ENCODE measurements at regions not wholly inside any gene's neighbourhood (a gene's known extent, or its start where the extent isn't known, plus 50 kb on each side); places are given as distances from the start of the nearest gene placed in this dataset.
"Not testable (repeated sequence)": the region's sequence is repeated elsewhere in the genome, so short reads cannot be mapped to it uniquely, and the experiment has no call there.

DNA sequence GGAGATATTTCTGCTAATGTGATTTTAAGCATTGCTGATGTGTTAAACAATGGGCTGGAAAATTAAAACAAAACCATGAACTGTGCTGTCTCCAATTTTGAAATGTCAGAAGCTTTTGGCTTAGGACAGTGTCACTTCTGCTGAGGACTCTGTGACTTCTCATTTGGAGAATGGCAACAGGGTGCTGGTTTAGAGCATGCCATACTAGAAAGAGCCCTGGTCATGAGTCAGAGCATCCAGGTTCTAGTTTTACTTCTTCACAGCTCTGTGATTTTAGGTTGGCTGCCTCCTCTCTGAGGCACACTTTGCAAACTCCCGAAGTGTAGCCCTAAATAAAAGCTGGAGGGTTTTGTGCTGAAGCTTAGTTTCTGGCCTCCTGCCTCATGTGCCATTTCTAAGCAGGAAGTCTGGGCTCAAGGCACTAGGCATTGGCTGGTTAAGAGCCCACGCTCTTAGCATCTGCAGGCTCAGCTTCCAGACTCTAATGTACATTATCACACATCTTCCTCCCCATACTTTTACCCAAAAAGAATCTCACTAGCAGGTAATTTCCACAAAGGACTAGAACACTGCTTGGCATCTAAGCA is 193.8 kb downstream of the CNTN3 start:
- no peak for DNase-seq (ENCODE audit: low read depth)

DNA sequence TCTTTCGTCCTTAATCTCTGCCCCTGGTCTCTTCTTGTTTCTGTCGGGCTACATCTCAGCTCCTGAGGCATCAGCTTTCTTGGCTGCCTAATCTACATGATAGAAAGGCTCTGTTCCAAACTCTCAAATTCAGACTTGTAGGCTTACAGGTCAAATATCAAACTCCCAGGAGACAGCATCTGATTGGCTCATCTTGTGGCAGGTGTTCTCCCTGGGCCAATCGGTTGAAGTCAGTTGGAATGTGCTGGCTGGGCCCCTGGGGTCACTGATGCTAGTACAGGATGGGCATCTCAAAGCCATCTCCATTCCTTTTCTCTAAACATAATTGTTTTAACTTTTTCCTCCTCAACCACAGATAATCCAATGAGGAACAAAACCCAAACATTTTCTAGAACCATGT is 198.7 kb downstream of the CNTN3 start:
- DNase-seq (ENCODE audit: low read depth) = no peak

DNA sequence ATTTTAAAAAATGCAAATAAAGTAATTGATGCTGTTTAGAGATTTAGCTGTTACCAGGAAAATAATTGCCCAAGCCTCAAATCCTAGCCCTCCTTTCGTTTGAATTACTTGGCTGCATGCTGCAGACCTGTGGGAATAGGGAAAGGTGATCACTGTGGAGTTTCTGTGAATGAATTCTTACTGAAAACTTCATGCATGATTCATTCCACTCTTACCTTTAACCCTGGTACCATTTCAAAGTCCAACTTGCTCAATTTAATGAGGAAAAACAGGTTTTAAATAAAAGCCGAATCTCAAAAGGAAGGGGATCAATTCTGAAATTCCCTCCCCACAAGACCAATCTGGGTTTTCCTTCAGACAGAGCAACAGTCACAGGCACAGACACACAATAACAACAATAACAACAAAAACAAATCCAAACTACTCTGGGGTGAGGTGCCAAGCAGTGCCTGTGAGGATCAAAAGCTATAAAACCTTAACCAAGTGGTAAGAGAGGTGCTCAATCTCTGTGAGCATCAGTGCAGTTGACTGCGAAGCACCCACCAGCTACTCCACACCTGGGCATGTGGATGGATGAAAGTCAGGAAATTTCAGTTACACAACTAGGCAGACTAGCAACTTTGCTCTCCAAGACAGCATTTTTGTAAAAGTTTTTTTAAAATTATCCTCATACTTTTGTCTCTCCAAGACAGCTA is 200.8 kb downstream of the CNTN3 start:
- DNase-seq (ENCODE audit: low read depth) = no peak

DNA sequence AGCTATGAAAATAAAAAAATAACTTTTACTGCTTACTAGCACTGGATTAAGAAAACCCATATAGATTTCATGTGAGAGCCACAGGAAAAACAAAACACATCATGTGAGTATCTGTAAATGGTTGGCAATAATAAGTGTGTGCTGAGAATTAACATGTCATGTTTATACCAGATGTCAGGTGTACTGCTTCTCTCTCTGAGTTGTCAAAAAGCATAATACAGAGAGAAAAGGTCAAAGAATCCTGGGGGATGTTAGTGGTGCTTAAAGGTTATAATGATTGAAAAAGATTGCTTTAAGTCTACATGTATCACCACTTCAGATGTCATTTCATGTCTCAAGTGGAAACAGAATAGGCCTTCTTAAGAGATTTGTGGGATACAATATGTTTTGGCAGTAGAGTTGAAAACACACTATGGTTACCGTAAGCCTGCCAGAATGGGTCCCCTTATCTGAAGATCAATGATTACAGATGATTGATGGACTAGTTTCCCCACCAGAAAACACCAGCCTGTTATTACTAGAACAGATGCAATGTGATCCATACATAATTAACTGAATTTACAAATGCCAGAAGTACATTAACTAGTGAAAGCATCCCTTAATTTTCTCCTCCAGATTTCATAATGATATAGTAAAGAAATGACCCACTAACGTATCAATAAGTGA is 204.1 kb downstream of the CNTN3 start:
- DNase-seq (ENCODE audit: low read depth) = no peak

DNA sequence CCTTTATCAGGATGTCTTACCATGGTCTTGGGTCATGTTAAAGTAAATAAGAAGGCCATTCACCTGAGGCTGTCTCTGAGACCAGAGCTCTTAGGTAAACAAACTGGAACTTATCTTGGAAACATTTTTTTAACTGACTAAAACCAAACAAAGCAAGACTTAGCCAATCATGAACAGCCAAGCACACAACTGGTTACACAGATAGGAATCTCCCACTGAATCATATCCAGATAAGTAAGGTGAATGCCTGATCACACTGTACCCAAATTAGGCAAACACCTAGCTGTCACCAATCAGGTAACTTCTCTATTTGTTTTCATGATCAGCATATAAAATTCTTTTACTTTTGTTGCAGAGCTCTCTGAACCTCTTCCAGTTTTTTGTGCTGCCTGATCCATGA is 205.4 kb downstream of the CNTN3 start:
- DNase-seq (ENCODE audit: low read depth) = no peak

DNA sequence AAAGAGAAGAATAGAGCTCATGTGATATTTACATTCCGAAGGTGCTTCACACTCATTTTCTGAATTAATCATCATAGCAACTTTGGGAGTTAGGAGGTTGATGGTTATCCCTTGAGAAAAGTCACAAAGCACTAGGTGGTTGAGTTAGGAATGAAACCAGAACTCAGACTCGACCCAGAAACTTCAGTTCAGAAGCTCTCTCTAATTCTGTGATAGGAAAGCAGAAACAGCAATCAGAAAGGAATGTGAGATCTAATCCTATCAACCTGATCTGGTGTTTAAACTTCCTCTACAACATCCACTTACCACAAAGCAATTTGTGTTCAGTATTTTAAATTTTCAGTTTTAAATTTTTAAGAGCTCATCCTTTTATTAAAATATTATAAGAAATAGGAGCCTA is 211.2 kb downstream of the CNTN3 start:
- no peak for DNase-seq (ENCODE audit: low read depth)

DNA sequence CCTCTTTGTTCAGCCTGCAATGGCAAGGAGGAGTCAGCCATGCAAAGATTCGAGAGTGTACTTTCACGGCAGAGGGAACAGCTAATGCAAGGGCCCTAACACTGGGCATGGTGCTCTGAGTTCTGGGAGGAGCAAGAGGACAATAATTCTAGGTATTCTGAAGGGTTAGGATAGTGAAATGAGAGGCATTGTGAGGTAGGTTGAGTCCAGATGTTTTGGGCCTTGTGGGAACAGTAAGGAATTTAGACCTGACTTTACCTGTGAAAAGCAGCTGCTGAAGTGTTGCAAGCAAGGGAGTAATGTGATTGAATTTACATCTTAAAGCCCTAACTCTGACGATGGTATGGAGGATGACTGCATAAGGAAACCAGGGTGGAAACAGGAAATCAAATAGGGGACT is 211.6 kb downstream of the CNTN3 start:
- DNase-seq (ENCODE audit: low read depth) = no peak

DNA sequence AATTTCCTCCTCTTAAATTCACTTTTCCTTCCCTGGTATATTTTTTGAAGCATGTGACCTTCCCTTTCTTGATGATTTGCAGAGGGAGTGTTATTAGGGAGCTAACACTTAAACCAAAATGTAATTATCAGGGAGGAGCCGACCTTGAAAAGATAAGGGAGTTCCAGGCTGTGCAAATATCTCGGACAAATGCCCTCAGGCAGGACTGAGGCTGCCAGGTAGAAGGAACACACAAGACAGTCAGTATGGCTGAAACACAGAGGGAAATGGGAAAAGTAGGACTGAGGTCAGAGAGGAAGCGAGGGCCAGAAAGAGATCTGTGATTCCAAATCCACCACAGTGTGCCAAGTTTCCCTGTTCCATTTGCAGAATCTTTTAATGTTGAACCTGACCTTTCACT is 221.0 kb downstream of the CNTN3 start:
- DNase-seq (ENCODE audit: low read depth) = no peak

DNA sequence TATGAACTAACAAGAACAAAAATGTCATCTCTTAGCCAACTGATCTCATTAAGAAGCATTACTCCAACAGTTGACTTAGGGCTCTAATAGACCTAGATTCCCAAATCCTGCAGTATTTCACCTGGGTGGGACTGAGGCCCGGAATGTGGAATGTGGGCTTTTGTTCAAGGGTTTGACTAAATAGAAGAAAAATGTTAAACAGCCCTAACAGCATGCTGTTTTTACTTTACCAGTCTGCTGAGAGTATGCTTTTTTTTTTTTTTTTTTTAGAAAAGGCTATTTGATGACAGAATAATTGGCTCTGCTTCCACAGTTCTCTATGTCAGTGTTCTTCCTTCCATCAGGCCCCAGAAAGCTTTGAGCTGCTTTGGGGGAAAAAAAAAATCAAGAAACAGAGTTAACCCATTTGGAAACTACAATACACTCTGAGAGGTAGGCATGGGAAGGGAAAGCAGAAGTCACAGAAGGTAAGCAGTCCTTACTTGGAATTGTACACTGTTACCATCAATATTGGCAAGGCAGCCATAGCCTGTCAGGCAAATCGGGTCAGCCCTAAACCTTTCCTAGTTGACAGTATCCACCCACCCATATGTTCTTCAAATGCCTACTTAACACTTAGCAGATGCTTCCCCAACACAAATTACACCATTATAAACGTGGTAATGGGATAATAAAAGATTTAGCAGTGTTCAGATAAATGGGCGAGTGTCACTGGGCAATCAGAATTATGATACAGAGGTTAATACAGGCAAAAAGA is 224.2 kb downstream of the CNTN3 start:
- DNase-seq (ENCODE audit: low read depth) = peak; percentile 45

DNA sequence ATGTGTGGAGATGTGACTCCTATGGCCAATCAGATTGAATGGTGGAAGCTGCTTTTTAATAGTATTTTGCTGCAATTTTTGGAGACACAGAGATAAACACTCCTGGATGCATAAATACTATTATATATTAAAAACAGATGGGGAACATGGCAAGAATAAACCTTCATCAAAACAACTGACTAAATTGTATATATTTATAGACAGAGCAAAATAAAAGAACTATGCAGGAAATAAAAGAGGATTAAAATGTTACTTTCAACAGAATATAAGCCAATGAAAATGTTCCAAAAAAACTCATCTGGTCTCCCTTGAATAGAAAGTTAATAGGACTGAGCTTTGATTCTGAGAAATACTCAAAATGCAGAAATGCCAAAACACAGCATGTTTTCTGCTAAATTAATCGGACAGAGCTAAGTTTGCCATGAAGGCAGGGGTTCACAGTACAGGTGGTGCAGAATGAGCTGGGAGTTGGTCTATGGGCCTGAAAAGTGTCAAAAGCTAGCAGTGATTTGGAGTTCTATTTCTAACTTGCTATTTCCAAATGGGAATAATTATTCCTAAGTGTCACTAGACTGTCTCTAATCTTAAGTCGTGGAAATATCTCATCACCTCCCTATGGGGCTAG is 227.2 kb downstream of the CNTN3 start:
- peak; percentile 5 for DNase-seq (ENCODE audit: low read depth)

DNA sequence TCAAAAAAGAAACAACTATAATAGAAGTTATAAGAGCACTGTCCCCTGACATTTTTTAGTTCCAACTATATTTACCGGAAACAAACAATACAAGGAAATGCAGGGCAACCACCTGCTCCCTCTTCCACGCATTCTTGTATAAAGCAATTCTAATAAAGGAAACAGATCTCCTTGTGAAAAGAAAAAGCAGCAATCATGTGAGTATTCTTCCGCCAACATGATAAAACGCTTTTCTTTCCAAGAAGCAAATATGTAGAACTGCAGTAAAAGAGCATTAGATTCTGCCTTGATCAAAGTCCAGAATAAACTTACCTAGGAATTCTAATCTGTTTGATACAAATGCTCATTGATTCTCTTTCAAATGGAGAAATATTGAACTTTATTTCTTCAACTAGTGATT is 230.3 kb downstream of the CNTN3 start:
- no peak for DNase-seq (ENCODE audit: low read depth)

DNA sequence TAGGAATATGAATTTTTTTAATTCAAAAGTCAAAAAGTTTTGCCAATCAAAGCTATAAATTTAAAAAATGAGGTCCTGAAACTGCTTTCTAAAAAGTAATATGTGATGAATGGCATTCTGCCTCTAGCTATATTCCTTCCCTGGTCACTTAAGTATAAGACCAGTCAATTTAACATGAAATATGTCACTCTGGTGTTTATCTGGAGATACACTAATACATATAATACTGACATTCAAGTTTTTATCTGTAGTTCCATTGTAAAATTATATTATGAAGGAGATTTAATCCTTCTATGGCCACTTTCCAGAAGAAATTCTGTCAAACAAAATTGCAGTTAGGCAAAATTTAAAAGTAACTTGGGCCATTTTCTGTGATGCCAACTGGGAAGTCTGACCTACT is 236.8 kb downstream of the CNTN3 start:
- no peak for DNase-seq (ENCODE audit: low read depth)

DNA sequence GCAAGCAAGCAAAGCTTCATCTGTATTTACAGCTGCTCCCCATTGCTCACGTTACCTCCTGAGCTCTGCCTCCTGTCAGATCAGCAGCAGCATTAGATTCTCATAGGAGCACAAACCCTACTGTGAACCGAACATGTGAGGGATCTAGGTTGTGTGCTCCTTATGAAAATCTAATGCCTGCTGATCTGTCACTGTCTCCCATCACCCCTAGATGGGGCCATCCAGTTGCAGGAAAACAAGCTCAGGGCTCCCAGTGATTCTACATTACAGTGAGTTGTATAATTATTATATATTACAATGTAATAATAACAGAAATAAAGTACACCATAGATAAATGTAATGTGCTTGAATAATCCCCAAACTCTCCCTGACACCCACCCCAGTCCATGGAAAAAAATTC is 238.1 kb downstream of the CNTN3 start:
- not testable (repeated sequence) for DNase-seq (ENCODE audit: low read depth)

DNA sequence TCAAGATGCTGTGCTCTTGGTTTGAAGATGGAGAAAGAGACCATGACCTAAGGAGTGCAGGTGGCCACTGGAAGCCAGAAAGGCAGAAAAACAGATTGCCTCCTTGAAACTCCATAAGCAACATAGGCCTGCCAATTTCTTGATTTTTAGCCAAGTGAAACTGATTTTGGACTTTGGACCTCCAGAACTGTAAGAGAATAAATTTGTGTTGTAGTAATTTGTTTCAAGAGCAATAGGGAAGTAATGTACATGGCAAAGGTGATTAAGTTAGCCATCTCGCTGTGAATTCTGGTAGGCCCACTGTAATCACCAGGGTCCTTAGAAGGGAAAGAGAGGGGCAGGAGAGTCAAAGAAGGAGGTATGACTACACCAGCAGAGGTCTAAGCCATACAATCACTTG is 238.8 kb downstream of the CNTN3 start:
- DNase-seq (ENCODE audit: low read depth) = no peak

DNA sequence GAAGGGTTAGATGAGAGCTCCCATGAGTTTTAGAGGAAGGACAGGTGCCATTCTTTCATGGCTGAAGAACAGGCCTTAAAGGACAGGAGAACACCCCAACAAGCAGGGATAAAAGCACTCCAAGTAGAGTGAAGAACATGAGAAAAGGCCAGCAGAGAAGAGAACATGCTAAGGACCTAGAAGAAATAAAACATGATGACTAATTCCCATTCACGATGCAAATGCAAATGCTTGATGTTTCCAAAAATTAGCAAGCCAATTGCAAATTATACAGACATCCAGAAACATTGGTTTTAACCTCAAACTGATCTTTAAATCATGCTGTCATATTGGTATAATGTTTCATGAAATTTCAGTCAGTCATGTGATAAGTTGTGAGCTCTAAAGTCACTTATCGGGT is 241.7 kb downstream of the CNTN3 start:
- DNase-seq (ENCODE audit: low read depth) = no peak

DNA sequence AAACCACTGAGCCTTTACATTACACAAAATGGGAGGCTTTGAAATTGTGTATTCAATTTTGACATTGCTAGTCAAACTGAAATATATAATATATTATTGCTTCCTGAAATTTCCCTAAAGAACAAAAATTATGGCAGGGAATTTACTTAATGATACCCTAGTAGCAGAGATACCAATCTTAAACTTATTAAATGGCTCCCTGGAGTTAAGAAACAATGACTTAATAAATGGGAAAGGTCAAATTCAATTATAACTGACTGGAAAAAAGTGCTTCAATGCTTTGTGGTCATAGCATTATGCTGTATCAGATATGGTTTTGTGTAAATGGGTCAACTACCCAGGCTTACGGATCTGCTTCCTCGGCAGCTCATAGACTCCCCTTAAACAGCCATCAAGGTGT is 244.1 kb downstream of the CNTN3 start:
- DNase-seq (ENCODE audit: low read depth) = no peak

DNA sequence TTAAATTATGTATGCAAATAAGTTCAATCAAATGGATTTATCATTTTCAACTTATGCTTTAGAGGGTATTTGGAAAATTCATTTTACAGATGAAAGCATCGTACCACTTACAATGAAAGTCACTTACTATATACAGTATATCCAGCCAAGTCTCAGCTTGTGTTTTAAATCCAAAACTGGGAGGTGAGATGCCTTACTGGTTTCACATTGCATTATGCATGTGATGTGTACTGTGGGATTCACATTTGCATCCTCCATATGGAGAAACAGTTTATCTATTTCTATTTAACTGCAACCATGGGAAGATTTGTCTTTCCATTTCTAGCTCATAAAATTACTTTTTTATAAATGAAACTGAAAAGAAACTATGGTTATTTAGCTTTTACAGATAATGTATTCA is 248.1 kb downstream of the CNTN3 start:
- no peak for DNase-seq (ENCODE audit: low read depth)

DNA sequence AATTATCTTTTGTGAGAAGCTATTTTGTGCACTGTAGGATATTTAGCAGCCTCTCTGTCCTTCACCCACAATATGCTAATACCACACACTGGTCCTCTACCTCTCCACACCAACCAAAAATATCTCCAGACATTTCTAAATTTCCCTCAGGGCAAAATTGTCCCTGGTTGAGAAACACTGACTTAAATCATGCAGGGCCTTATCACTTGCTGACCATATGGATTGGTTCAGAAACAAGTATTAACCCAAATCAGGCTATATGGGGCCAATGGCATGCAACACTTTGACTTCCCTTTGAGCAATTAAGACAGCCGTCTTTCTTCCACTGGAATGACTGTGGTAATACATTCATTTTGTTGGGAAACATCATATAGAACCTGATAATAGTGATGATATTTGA is 251.1 kb downstream of the CNTN3 start:
- DNase-seq (ENCODE audit: low read depth) = no peak

DNA sequence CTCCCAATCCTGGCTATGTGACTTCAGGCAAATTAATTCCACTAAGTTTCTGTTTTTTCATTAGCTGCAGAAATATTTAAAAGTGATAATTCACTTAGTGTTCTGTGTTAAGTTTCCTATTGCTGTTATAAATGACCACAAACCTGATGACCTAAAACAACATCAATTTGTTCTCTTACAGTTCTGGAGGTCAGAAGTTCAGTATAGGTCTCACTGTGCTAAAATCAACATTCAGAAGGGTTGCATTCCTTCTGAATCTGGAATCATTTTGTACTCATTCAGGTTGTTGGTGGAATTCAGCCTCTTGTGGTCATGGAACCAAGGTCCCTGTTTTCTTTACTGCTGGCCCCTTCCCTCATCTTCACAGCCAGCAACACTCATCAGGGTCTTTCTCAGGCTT is 254.1 kb downstream of the CNTN3 start:
- DNase-seq (ENCODE audit: low read depth) = no peak

DNA sequence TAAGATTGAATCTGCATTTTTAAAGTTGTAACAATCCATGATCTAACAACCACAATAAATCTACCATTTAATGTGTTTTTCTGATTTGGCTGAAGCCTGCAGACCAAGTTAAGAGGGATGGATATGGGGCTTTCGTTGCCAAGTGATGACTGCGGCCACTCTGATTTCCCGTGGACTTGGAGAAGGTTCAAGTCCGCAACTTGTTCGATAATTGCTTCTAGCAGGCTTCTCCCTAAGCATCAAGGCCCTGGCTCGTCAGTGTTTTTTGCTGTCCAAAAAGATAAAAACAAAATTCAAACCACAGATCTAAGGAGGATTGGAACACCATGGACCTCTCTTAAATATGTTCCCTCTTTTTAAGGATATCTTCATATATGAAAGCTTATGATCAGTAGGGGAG is 256.6 kb downstream of the CNTN3 start:
- DNase-seq (ENCODE audit: low read depth) = no peak

DNA sequence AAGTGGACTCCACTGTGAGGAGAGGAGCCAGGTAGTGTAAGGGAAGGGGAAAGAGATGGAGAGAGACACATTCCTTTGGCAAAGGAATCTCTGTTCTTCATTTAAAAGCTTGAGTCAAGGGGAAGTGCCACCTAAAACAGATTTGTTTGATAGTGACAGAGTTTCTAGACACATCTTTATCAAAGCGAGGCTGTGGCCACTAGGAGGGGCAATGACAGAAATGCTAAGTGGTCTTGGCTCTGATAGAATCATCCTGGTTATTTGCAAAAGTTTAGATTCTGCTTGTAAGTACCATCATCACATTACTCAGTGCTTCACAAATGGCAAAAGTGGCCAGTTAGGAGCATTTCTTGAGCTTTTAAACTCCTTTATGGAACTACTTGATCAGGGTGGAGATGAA is 261.4 kb downstream of the CNTN3 start:
- DNase-seq (ENCODE audit: low read depth) = no peak

DNA sequence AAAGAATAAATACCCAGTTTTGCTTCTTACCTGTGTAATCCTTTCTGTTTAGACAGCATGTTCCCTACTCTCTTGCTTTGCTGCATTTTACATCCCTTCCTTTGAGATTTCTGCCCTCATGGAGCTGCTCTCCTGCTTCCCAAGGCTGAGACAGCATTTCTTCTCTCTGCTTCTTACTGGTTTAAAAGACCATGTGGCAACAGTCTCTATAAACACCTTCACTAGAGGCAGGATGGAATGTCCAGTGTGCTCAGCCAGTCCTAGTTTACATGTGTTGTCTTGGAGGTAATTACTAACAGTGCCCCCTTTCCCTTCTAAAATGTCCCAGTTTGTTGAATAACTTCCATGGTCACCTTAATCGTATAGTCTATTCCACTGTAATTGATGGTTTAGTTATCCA is 262.3 kb downstream of the CNTN3 start:
- no peak for DNase-seq (ENCODE audit: low read depth)

Data from forelimb muscle (tissue), 1 donor.